Skeletal muscle satellite cell (primary cell): ENCODE measurements at regions not wholly inside any gene's neighbourhood (a gene's known extent, or its start where the extent isn't known, plus 50 kb on each side); places are given as distances from the start of the nearest gene placed in this dataset.
"Not testable (repeated sequence)": the region's sequence is repeated elsewhere in the genome, so short reads cannot be mapped to it uniquely, and the experiment has no call there.

Source experiments
- H3K27me3 ChIP-seq: 2 replicates; pipeline ENCODE4 v1.7.0; 2013; ENCODE audit warnings: low read length; ENCODE audit not compliant: control insufficient read depth, insufficient read depth
- H3K36me3 ChIP-seq: 2 replicates; pipeline ENCODE4 v1.7.0; 2013; ENCODE audit warnings: mild to moderate bottlenecking, control low read depth, low read length; ENCODE audit not compliant: insufficient read depth
- H3K4me1 ChIP-seq: 2 replicates; pipeline ENCODE4 v1.7.0; 2013; ENCODE audit warnings: low read length; ENCODE audit not compliant: control insufficient read depth, insufficient read depth
- H3K4me2 ChIP-seq: 2 replicates; pipeline ENCODE4 v1.7.0; 2013; ENCODE audit warnings: mild to moderate bottlenecking, low read length
- H3K4me3 ChIP-seq: 2 replicates; pipeline ENCODE4 v1.7.0; 2013; ENCODE audit warnings: low read length
- H3K9ac ChIP-seq: 2 replicates; pipeline ENCODE4 v1.7.0; 2013; ENCODE audit warnings: mild to moderate bottlenecking, low read depth, low read length, moderate library complexity
- H3K9me3 ChIP-seq: replicated peaks from 2 replicates; pipeline ENCODE4 v1.7.0; 2013; ENCODE audit warnings: mild to moderate bottlenecking, control low read depth, low read length

DNA sequence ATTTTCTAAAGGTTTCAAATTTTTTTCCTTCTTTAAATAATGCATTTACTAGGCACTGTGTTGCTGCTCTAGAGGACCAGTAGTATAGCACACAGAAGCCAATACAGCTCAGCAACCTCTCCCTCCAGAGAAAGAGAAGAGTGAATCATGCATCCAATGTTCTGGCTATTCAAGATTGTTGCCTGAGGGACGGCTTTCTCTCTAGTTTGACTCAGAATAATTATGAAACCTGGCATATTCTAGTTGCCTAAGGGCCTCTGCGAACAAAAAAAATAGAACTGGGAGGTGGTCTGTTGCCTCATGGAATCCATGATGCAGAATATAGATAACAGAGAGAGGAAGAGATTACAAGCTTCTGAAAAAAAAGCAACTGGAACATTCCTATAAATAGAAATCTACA lies 1233.3 kb upstream of the PABPC4L start:
- Histone ChIP-seq H3K9me3 (no peaks in the 10 kb centered on the region), H3K9ac (no peak overlapping the region)

DNA sequence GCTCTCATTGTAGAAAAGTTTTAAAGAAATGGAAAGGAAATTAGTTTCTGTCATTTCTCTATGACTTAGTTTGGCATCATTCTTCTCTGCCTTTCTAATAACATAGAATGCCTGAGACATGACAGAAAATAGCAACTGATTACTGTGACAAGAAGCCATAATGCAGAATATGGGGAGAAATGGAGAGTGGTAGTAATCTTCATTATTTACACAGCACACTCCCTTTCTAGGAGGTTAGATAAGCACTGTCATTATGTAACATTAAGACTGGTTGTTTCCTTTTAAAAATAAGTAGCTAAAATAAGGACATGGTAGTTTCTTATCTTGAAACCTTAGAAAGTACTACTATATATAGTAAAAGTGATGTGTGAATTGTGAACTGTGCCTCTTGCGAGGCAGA lies 1227.9 kb upstream of the PABPC4L start:
- Histone ChIP-seq H3K4me2 (no peak overlapping the region), H3K9me3 (no peaks in the 10 kb centered on the region), H3K27me3 (no peaks in the 10 kb centered on the region), H3K9ac (no peak overlapping the region), H3K36me3 (no peaks in the 10 kb centered on the region), H3K4me3 (no peak overlapping the region), H3K4me1 (no peaks in the 10 kb centered on the region)

More for the DNA sequence above, 1233.3 kb upstream of the PABPC4L start:
- H3K36me3 ChIP-seq = no peaks in the 10 kb centered on the region
- no peaks in the 10 kb centered on the region for H3K27me3 ChIP-seq
- no peak overlapping the region for H3K4me2 ChIP-seq
- no peaks in the 10 kb centered on the region for H3K4me1 ChIP-seq
- no peak overlapping the region for H3K4me3 ChIP-seq

DNA sequence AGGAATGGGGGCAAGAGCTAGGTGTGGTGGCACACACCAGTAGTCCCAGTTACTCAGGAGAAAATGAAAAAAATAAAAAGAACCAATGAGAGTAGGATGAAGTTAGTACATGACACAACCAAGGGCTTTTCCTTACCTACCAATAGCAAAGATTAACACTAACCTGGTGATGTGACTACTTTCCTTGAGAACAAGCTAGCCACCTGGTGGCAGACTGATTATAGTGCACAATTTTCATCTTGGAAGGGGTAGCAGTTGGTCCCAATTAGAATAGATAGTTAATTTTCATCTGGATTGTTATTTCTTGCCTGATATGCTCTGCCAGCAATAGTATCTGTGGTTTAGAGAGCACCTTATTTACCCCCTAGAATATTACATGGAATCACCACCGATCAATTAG lies 1216.8 kb upstream of the PABPC4L start:
- H3K4me1 ChIP-seq = no peaks in the 10 kb centered on the region
- H3K27me3 ChIP-seq = no peaks in the 10 kb centered on the region
- H3K4me3 ChIP-seq = no peak overlapping the region
- no peaks in the 10 kb centered on the region for H3K36me3 ChIP-seq
- no peak overlapping the region for H3K4me2 ChIP-seq
- H3K9ac ChIP-seq = no peak overlapping the region
- H3K9me3 ChIP-seq = no peaks in the 10 kb centered on the region

DNA sequence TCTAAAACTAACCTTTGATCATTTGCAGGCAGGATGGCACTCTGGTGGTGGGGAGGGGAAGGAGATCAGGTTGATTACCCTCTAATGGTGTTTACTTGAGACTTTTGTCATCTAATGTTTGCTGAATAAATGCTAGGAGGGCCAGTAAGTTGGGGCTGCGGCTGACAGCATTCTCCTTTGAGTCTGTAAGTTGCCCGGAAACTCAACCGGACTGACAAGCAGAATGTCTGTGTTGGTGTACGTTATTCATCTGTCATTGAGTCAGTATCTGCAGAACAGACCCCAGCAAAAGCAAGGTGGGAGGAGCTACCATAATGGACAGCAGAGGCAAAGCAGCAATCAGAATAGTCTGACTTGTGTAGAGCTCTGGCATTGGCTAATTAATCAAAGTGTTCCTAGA lies 1210.6 kb upstream of the PABPC4L start:
- no peaks in the 10 kb centered on the region for H3K27me3 ChIP-seq
- no peak overlapping the region for H3K9ac ChIP-seq
- H3K4me1 ChIP-seq = no peaks in the 10 kb centered on the region
- no peak overlapping the region for H3K4me2 ChIP-seq
- H3K9me3 ChIP-seq = no peaks in the 10 kb centered on the region
- H3K4me3 ChIP-seq = no peak overlapping the region
- H3K36me3 ChIP-seq = no peaks in the 10 kb centered on the region

DNA sequence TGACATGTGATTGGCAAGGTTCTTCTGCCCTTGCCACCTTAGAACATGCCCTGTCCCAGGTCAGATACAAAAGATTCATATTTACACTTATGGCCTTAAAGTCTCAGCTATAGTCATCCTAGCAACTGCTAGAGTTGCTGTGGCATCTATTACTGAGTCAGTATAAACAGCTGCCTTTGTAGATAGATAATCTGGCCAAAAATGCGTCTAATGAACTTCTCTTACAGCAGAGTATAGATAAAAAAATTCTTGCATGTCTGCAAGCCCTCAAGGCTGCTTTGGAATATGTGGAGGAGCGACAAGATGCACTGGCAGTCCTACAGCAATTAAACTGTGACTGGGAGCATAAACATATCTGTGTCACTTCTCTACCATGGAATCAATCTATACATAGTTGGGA lies 1209.7 kb upstream of the PABPC4L start:
- Histone ChIP-seq H3K36me3 (no peaks in the 10 kb centered on the region), H3K9me3 (no peaks in the 10 kb centered on the region), H3K27me3 (no peaks in the 10 kb centered on the region), H3K4me2 (no peak overlapping the region), H3K4me1 (no peaks in the 10 kb centered on the region), H3K9ac (no peak overlapping the region), H3K4me3 (no peak overlapping the region)

DNA sequence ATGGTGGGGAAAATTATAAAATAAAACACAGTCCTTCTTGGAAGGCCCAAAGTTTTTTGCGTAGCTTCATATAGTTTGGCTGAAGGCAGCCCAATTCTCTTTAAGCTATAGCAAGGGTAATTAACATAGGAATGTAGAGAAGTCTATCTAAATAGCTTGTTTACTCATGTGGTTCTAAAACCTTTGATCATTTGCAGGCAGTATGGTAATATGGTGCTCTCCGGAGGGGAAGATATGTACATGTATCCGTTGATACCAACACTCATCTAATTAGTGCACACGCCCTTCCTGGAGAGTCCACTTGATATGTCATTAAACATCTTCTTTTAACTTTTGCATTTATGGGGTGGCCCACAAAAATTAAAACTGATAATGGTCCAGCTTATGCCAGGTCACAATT lies 1207.7 kb upstream of the PABPC4L start:
- H3K9me3 ChIP-seq, H3K36me3 ChIP-seq, H3K4me3 ChIP-seq, H3K4me1 ChIP-seq, H3K9ac ChIP-seq, H3K27me3 ChIP-seq, H3K4me2 ChIP-seq: not testable (repeated sequence)

DNA sequence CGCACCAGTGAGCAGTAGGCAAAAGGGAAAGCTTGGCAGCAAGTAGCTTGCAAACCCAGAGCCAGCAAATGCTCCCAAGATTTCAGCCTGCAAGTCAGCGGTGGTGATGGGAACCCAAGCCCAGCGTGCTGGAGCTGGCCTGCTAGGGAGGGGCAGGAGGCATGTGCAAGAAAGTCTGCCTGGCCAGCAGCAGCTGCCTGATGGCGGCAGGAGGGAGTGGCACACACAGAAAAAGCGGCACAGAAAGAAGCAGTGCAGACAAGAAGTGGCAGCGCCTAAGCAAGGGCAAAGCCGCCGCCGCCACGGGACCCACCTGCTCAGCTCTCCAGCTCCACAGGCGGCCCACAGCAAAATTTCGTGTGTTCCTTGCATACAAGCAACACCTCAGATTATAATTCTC lies 1206.5 kb upstream of the PABPC4L start:
- Histone ChIP-seq H3K4me2 (no peak overlapping the region), H3K9me3 (no peaks in the 10 kb centered on the region), H3K27me3 (no peaks in the 10 kb centered on the region), H3K4me1 (no peaks in the 10 kb centered on the region), H3K9ac (no peak overlapping the region), H3K4me3 (no peak overlapping the region), H3K36me3 (no peaks in the 10 kb centered on the region)

DNA sequence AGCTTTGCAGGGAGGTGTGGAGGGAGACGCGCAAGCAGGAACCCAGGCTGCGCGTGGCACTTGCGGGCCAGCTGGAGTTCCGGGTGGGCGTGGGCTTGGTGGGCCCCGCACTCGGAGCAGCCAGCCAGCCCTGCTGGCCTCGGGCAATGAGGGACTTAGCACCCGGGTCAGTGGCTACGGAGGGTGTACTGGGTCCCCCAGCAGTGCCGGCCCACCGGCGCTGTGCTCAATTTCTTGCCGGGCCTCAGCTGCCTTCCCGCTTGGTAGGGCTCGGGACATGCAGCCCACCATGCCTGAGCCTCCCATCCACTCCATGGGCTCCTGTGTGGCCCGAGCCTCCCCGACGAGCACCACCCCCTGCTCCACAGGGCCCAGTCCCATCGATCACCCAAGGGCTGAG lies 1205.0 kb upstream of the PABPC4L start:
- H3K4me3 ChIP-seq, H3K9me3 ChIP-seq, H3K36me3 ChIP-seq, H3K9ac ChIP-seq, H3K4me2 ChIP-seq, H3K27me3 ChIP-seq, H3K4me1 ChIP-seq: not testable (repeated sequence)

DNA sequence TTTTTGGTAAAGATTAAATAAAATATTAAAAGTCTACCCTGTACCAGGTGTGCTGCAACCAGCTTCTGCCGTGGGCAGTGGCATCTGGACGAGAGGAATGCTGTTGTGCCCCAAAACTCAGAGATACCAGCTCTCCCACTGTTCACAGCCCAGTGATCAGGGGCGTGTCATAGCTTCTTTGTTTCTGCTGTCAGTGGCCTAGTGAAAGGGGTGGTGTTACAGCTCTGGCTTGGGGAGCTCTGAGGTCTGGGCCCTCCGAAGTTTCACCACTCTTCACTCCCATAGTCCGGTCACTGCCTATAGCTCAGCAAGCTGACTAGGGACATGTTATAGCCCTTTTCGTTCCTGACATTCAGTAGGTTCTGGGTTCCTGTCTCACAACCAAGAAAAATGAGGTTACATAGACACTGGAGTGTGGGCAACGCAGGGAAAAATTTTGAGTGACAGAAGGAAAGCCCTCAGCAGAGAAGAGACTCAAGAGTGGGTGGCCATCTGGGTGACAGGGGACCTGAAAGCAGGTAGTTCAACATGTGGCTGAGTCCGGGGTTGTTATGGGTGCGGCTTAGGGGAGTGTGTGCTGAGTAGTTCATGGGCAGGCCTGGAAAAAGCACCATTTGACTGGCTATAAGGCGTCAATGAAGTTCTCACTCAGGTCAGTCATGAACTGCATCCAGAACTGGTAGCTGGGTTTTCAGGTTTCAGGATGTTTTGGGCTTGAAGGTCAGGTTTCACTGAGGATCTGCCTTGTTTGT lies 1184.4 kb upstream of the PABPC4L start:
- no peak overlapping the region for H3K4me3 ChIP-seq
- no peaks in the 10 kb centered on the region for H3K27me3 ChIP-seq
- no peak overlapping the region for H3K4me2 ChIP-seq
- no peak overlapping the region for H3K9ac ChIP-seq
- H3K36me3 ChIP-seq = no peaks in the 10 kb centered on the region
- no peaks in the 10 kb centered on the region for H3K4me1 ChIP-seq
- H3K9me3 ChIP-seq = no peaks in the 10 kb centered on the region

DNA sequence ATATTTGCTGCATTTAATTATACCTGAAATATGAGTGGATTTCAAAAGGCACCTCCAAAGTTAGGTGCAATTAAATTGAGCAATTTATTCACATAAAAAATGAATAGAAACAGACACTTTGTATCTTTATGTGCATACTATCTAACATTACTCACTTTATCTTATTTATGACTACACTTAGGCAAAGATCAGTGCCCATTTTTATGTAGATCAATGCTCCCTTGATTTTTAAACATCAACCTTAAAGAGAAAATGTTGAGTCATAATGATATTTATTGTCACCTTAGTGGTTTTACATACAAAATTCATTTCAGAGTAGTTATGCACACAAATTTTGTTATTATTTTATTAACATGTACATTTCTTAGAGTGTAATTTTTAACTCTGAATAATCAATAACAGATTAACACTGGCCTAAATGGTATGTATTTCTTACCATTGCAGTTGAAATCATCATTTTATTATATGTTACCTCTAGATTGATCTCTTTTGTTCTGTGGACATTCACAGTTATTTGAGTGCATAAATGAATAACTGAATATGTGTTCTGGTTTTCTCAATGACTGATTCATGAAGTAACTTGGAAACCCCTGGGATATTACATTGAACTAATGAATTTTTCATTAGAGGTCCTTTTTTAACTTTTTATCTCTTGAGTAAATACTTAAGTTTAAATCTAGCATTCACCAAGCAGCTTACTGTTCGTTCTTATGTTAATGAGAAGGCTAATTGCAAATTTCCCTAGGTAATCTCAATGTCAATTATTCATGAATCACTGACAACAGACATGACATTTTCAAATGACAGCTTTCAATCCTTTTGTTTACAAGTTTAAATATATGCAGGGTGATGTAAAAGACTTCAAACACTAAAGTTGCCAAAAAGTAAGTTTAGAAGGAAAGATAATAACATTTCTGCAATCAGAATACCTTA lies 1182.0 kb upstream of the PABPC4L start:
- H3K36me3 ChIP-seq = no peaks in the 10 kb centered on the region
- H3K4me1 ChIP-seq = no peaks in the 10 kb centered on the region
- H3K9ac ChIP-seq = no peak overlapping the region
- no peaks in the 10 kb centered on the region for H3K27me3 ChIP-seq
- H3K9me3 ChIP-seq = no peaks in the 10 kb centered on the region
- H3K4me2 ChIP-seq = no peak overlapping the region
- H3K4me3 ChIP-seq = no peak overlapping the region

DNA sequence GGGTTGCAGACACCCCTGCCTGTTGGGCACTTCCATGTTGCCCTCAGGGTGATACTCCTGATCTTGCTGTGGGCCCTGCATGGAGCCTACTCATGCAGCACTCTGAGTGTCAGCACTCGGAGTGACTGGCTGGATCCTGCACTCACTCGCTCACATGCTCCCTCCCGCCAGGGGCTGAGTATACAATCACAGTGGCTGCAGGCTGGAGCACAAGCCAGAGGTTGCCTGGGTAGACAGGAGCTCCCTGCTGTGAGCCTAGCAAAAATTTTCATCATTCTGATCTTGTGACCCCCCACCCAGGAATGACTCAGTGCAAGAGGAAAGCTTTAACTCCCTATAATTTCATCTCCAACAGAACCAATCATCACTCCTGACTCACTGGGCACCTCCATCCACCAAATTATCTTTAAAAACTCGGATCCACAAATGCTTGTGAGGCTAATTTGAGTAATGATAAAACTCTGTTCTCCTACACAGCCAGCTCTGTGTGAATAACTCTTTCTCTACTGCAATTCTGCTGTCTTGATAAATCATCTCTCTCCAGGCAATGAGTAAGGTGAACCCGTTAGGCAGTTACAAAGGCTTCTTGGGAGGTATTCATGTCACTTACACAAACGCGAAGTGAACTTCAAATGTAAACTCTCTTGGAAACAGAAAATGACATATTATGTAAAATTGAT lies 1180.8 kb upstream of the PABPC4L start:
- Histone ChIP-seq H3K9me3 (no peaks in the 10 kb centered on the region), H3K4me3 (no peak overlapping the region), H3K36me3 (no peaks in the 10 kb centered on the region), H3K4me1 (no peaks in the 10 kb centered on the region), H3K27me3 (no peaks in the 10 kb centered on the region), H3K4me2 (no peak overlapping the region), H3K9ac (no peak overlapping the region)
